GM23338 (cell line): ENCODE measurements at regions not wholly inside any gene's neighbourhood (a gene's known extent, or its start where the extent isn't known, plus 50 kb on each side); places are given as distances from the start of the nearest gene placed in this dataset.

ENCODE experiments used
- CREB1 ChIP-seq: fragments of 250-450 bp; sonication (Bioruptor Pico); IDR thresholded peaks from 2 replicates; pipeline ENCODE4 v1.5.0; 2020; ENCODE audit warnings: low read depth, mild to moderate bottlenecking, moderate library complexity
- CTCF ChIP-seq, 2 experiments: fragments of 200-600 bp in 1 of 2; sonication (generic) in 1 of 2; conservative IDR thresholded peaks; 2 replicates each; pipeline versions ENCODE4 v1.5.1 to v1.6.1; 2016 to 2017; ENCODE audit warnings: antibody characterized with exemption in 2 of 2, low read depth in 2 of 2, mild to moderate bottlenecking in 2 of 2, moderate library complexity in 1 of 2
- POLR2AphosphoS5 ChIP-seq: IDR thresholded peaks from 2 replicates; pipeline ENCODE4 v1.6.1; 2016; ENCODE audit warnings: antibody characterized with exemption, low read depth

- no peak for TF ChIP-seq CREB1 (CRISPR knock-in tag)
- no peak for TF ChIP-seq POLR2AphosphoS5
- TF ChIP-seq CTCF (conservative IDR thresholded peaks at IDR 0.05; ENCODE audit: low read depth in 2 of 2): no peak
Observed at GRCh38 chr11:79932612-79933011, 491.8 kb upstream of the TENM4 start.
